Neural cell (in vitro differentiated cells): ENCODE measurements at regions not wholly inside any gene's neighbourhood (a gene's known extent, or its start where the extent isn't known, plus 50 kb on each side); places are given as distances from the start of the nearest gene placed in this dataset.

Experiments used
- CTCF ChIP-seq: fragments of 450-650 bp; IDR thresholded peaks from 2 replicates; pipeline ENCODE4 v1.5.1; 2014; ENCODE audit warnings: antibody characterized with exemption, mild to moderate bottlenecking, moderate library complexity; ENCODE audit not compliant: poor library complexity, severe bottlenecking
- EP300 ChIP-seq: fragments of 450-650 bp; conservative IDR thresholded peaks from 2 replicates; pipeline ENCODE4 v1.6.1; 2014; ENCODE audit warnings: antibody characterized with exemption, mild to moderate bottlenecking, moderate library complexity; ENCODE audit not compliant: poor library complexity, severe bottlenecking
- EZH2 ChIP-seq: fragments of 200-600, 300-800 bp; shearing (Covaris generic), sonication (generic); IDR thresholded peaks from 2 replicates; pipeline ENCODE4 v1.6.1; 2014; ENCODE audit warnings: antibody characterized with exemption, low read length, borderline replicate concordance, mild to moderate bottlenecking; ENCODE audit not compliant: insufficient read depth, poor library complexity, severe bottlenecking
- MXI1 ChIP-seq: fragments of 450-650 bp; conservative IDR thresholded peaks from 2 replicates; pipeline ENCODE4 v1.6.1; 2014; ENCODE audit warnings: antibody characterized with exemption, mild to moderate bottlenecking; ENCODE audit not compliant: poor library complexity, severe bottlenecking
- POLR2AphosphoS5 ChIP-seq: IDR thresholded peaks from 2 replicates; pipeline ENCODE4 v1.6.1; 2012
- RAD21 ChIP-seq: fragments of 450-650 bp; conservative IDR thresholded peaks from 2 replicates; pipeline ENCODE4 v1.6.1; 2014; ENCODE audit warnings: antibody characterized with exemption, mild to moderate bottlenecking, moderate library complexity
- REST ChIP-seq: IDR thresholded peaks from 2 replicates; pipeline ENCODE4 v1.6.1; 2012; ENCODE audit warnings: borderline replicate concordance
- TAF1 ChIP-seq: IDR thresholded peaks from 2 replicates; pipeline ENCODE4 v1.6.1; 2012; ENCODE audit warnings: low read depth

GRCh38 chr3:162195147-162195546 lies 698.5 kb downstream of the OTOL1 start:
- TF ChIP-seq TAF1 (no peak), POLR2AphosphoS5 (no peak), CTCF (no peak), RAD21 (no peak), REST (no peak), EZH2 (no peak), EP300 (no peak), MXI1 (no peak)
